ENCODE measurements at regions not wholly inside any gene's neighbourhood (a gene's known extent, or its start where the extent isn't known, plus 50 kb on each side); places are given as distances from the start of the nearest gene placed in this dataset.

GRCh38 chr6:111996144-111996865 lies 57.6 kb upstream of the CCN6 start:
- Histone ChIP-seq H3F3A (ENCODE audit: insufficient read depth) (no peaks in the 10 kb centered on the region), H3K4me3 (ENCODE audit: insufficient read depth, low read length, poor library complexity, severe bottlenecking) (no peak overlapping the region), H3K4me2 (ENCODE audit: low read depth, low read length, poor library complexity, severe bottlenecking) (no peak overlapping the region), H3K79me2 (ENCODE audit: insufficient read depth, low read length) (no peaks in the 10 kb centered on the region), H3K36me3 (ENCODE audit: low read length) (no peaks in the 10 kb centered on the region), H3K27me3 (ENCODE audit: low read length) (no peaks in the 10 kb centered on the region), H3K27ac (ENCODE audit: low read depth, low read length) (no peak overlapping the region), H3K9ac (ENCODE audit: low read length) (no peak overlapping the region), H3K9me3 (ENCODE audit: insufficient read depth, low read length) (no peaks in the 10 kb centered on the region), H4K20me1 (ENCODE audit: low read depth, low read length) (no peaks in the 10 kb centered on the region), H2AFZ (ENCODE audit: low read depth, low read length, severe bottlenecking) (no peak overlapping the region), H3K9me2 (replicated peaks; ENCODE audit: insufficient read depth, low read length) (no peaks in the 10 kb centered on the region)
- TF ChIP-seq CTCF (IDR thresholded peaks at IDR 0.05; ENCODE audit: insufficient read depth, low read length, poor library complexity, severe bottlenecking) (no peak), EZH2phosphoT487 (conservative IDR thresholded peaks at IDR 0.05; ENCODE audit: low read length) (no peak)

DNA sequence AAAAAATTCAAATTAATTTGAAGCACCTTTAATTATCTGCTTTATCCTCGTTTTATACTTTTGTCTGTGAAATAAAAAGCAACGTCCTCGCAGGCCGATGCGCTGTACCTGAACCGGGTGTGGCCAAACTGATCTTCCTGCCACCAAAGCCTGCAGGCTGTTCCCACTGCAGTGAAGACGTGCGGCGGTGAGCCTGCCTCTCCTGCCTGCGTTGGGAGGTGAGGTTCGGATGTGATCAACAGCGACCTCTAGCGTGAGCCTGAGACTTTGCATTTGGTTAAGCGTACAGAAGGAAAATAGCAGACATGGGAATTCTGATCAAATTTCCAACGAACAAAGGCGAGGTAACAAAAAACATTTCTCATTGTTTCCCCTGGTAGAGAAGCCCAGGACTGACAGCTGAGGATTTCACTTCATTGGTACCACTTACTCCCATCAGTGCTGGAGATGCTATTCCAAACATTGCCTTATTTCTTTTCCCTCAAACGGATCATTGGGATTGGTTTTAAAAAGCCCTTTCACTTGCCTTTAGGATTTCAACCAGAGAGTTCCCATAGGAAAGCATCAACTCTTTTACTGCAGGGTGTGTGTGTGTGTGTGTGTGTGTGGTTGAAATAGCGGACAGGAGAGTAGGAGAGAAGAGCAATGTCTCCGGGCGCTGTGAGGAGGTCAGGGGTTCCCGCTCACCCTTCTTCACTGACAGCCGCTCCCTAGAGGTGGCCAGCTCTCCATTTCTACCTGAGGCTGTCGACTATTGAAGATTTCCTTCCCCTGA lies 56.6 kb upstream of the CCN6 start:
- Histone ChIP-seq H3K4me2 (ENCODE audit: low read depth, low read length, poor library complexity, severe bottlenecking) (no peak overlapping the region), H3F3A (ENCODE audit: insufficient read depth) (no peaks in the 10 kb centered on the region), H2AFZ (ENCODE audit: low read depth, low read length, severe bottlenecking) (no peak overlapping the region), H3K9me3 (ENCODE audit: insufficient read depth, low read length) (no peaks in the 10 kb centered on the region), H3K4me3 (ENCODE audit: insufficient read depth, low read length, poor library complexity, severe bottlenecking) (no peak overlapping the region), H3K27ac (ENCODE audit: low read depth, low read length) (no peak overlapping the region), H3K9ac (ENCODE audit: low read length) (no peak overlapping the region), H3K79me2 (ENCODE audit: insufficient read depth, low read length) (no peaks in the 10 kb centered on the region), H3K27me3 (ENCODE audit: low read length) (no peaks in the 10 kb centered on the region), H4K20me1 (ENCODE audit: low read depth, low read length) (no peaks in the 10 kb centered on the region), H3K36me3 (ENCODE audit: low read length) (no peaks in the 10 kb centered on the region), H3K9me2 (replicated peaks; ENCODE audit: insufficient read depth, low read length) (no peaks in the 10 kb centered on the region)
- TF ChIP-seq EZH2phosphoT487 (conservative IDR thresholded peaks at IDR 0.05; ENCODE audit: low read length) (no peak), CTCF (IDR thresholded peaks at IDR 0.05; ENCODE audit: insufficient read depth, low read length, poor library complexity, severe bottlenecking) (peak; percentile 75)

DNA sequence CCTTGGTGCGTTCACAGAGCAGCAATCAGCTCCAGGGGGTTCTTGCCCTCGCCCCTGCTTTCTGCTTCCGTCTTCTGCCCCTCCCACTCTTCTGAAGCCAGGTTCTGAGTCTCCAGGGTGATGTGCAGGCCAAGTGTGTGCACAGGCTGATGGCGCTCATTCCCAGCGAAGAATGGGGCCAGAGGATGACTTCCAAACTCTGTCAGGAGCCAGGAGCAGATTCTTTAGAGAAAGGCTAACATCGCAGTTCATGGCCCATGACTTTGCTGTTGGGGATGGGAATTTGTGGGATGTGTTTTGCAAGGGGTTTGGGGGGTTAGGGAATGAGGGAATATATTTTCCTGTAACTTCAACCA lies 56.1 kb upstream of the CCN6 start:
- Histone ChIP-seq H3K27me3 (ENCODE audit: low read length) (no peaks in the 10 kb centered on the region), H3K9me3 (ENCODE audit: insufficient read depth, low read length) (no peaks in the 10 kb centered on the region), H3F3A (ENCODE audit: insufficient read depth) (no peaks in the 10 kb centered on the region), H4K20me1 (ENCODE audit: low read depth, low read length) (no peaks in the 10 kb centered on the region), H3K79me2 (ENCODE audit: insufficient read depth, low read length) (no peaks in the 10 kb centered on the region), H3K9ac (ENCODE audit: low read length) (no peak overlapping the region), H2AFZ (ENCODE audit: low read depth, low read length, severe bottlenecking) (no peak overlapping the region), H3K4me3 (ENCODE audit: insufficient read depth, low read length, poor library complexity, severe bottlenecking) (no peak overlapping the region), H3K9me2 (replicated peaks; ENCODE audit: insufficient read depth, low read length) (no peaks in the 10 kb centered on the region), H3K27ac (ENCODE audit: low read depth, low read length) (no peak overlapping the region), H3K36me3 (ENCODE audit: low read length) (no peaks in the 10 kb centered on the region), H3K4me2 (ENCODE audit: low read depth, low read length, poor library complexity, severe bottlenecking) (no peak overlapping the region)
- TF ChIP-seq CTCF (IDR thresholded peaks at IDR 0.05; ENCODE audit: insufficient read depth, low read length, poor library complexity, severe bottlenecking) (no peak), EZH2phosphoT487 (conservative IDR thresholded peaks at IDR 0.05; ENCODE audit: low read length) (no peak)

Data from SU-DHL-6 (cell line).